HEK293 (cell line): ENCODE measurements at regions not wholly inside any gene's neighbourhood (a gene's known extent, or its start where the extent isn't known, plus 50 kb on each side); places are given as distances from the start of the nearest gene placed in this dataset.

Experiments
- CTCF ChIA-PET: fragments of 350-600 bp; formaldehyde crosslinking; extraction: SDS; loops from one replicate; lab custom pipeline; 2021; ENCODE audit warnings: antibody characterized with exemption; lab: Yijun Ruan, JAX
- POLR2A ChIA-PET: fragments of 300-600 bp; formaldehyde crosslinking; extraction: SDS; loops from one replicate; lab custom pipeline; 2020; ENCODE audit warnings: antibody characterized with exemption, inconsistent platforms; lab: Yijun Ruan, JAX
- H3K27ac ChIP-seq: fragments of 200-500 bp; sonication (Bioruptor generic); 2 replicates; pipeline ENCODE4 v1.5.1; 2014; ENCODE audit warnings: low read depth, low read length, control low read depth, inconsistent platforms; ENCODE audit errors: extremely low read depth
- H3K36me3 ChIP-seq, 2 experiments: fragments of 200-500 bp in 1 of 2; sonication (Bioruptor generic) in 1 of 2; 1 replicate in 1 of 2; 2 replicates in 1 of 2; pipeline ENCODE4 v1.5.1; 2014 to 2017; ENCODE audit warnings: inconsistent platforms in 2 of 2, low read length in 2 of 2; ENCODE audit not compliant: control insufficient read depth in 2 of 2, insufficient read depth in 1 of 2
- H3K4me1 ChIP-seq: fragments of 200-500 bp; sonication (Bioruptor generic); 2 replicates; pipeline ENCODE4 v1.5.1; 2014; ENCODE audit warnings: mild to moderate bottlenecking, low read length, inconsistent platforms; ENCODE audit not compliant: control insufficient read depth, insufficient read depth
- H3K4me3 ChIP-seq: 2 replicates; pipeline ENCODE4 v1.5.1; 2011; ENCODE audit warnings: low read depth, mild to moderate bottlenecking, control low read depth, low read length, moderate library complexity
- H3K9me3 ChIP-seq: fragments of 200-500 bp; sonication (Bioruptor generic); 2 replicates; pipeline ENCODE4 v1.5.1; 2014; ENCODE audit warnings: low read depth, low read length, inconsistent platforms; ENCODE audit not compliant: control insufficient read depth, insufficient read depth
- CTCF ChIP-seq: fragments of 450-650 bp; formaldehyde crosslinking; IDR thresholded peaks from 2 replicates; pipeline ENCODE4 v1.5.1; 2016; ENCODE audit warnings: missing biosample characterization, missing genetic modification characterization
- EGR2 ChIP-seq: fragments of 450-650 bp; formaldehyde crosslinking; IDR thresholded peaks from 2 replicates; pipeline ENCODE4 v1.5.1; 2016; ENCODE audit warnings: low read depth, missing biosample characterization, missing genetic modification characterization
- HIC1 ChIP-seq: fragments of 450-650 bp; formaldehyde crosslinking; IDR thresholded peaks from 2 replicates; pipeline ENCODE4 v1.5.1; 2016; ENCODE audit warnings: missing biosample characterization, missing genetic modification characterization
- OVOL3 ChIP-seq: fragments of 450-650 bp; formaldehyde crosslinking; IDR thresholded peaks from 2 replicates; pipeline ENCODE4 v1.5.1; 2016; ENCODE audit warnings: missing biosample characterization, missing genetic modification characterization
- PRDM6 ChIP-seq: fragments of 450-650 bp; formaldehyde crosslinking; IDR thresholded peaks from 2 replicates; pipeline ENCODE4 v1.5.1; 2017; ENCODE audit warnings: missing biosample characterization, missing genetic modification characterization
- ZBTB20 ChIP-seq: fragments of 450-650 bp; formaldehyde crosslinking; IDR thresholded peaks from 2 replicates; pipeline ENCODE4 v1.5.1; 2016; ENCODE audit warnings: missing biosample characterization, missing genetic modification characterization
- ZFHX2 ChIP-seq: fragments of 450-650 bp; formaldehyde crosslinking; conservative IDR thresholded peaks from 2 replicates; pipeline ENCODE4 v1.5.1; 2016; ENCODE audit warnings: missing biosample characterization, missing genetic modification characterization
- ZNF112 ChIP-seq: fragments of 450-650 bp; formaldehyde crosslinking; IDR thresholded peaks from 2 replicates; pipeline ENCODE4 v1.5.0; 2017; ENCODE audit warnings: missing biosample characterization, missing genetic modification characterization
- ZNF157 ChIP-seq: fragments of 450-650 bp; formaldehyde crosslinking; IDR thresholded peaks from 2 replicates; pipeline ENCODE4 v1.5.1; 2016; ENCODE audit warnings: missing biosample characterization, missing genetic modification characterization
- ZNF214 ChIP-seq: fragments of 450-650 bp; formaldehyde crosslinking; IDR thresholded peaks from 2 replicates; pipeline ENCODE4 v1.5.1; 2017; ENCODE audit warnings: missing biosample characterization, mild to moderate bottlenecking, missing genetic modification characterization, borderline replicate concordance
- ZNF280C ChIP-seq: fragments of 450-650 bp; formaldehyde crosslinking; IDR thresholded peaks from 2 replicates; pipeline ENCODE4 v1.5.1; 2016; ENCODE audit warnings: missing biosample characterization, missing genetic modification characterization
- ZNF324 ChIP-seq: fragments of 450-650 bp; formaldehyde crosslinking; IDR thresholded peaks from 2 replicates; pipeline ENCODE4 v1.5.1; 2016; ENCODE audit warnings: missing biosample characterization, missing genetic modification characterization
- ZNF37A ChIP-seq: fragments of 450-650 bp; IDR thresholded peaks from 2 replicates; pipeline ENCODE4 v1.5.1; 2018; ENCODE audit warnings: missing biosample characterization, missing genetic modification characterization
- ZNF416 ChIP-seq: fragments of 450-650 bp; formaldehyde crosslinking; IDR thresholded peaks from 2 replicates; pipeline ENCODE4 v1.5.1; 2016; ENCODE audit warnings: missing biosample characterization, missing genetic modification characterization
- ZNF621 ChIP-seq: fragments of 450-650 bp; formaldehyde crosslinking; IDR thresholded peaks from 2 replicates; pipeline ENCODE4 v1.5.1; 2017; ENCODE audit warnings: missing biosample characterization, missing genetic modification characterization
- ZNF639 ChIP-seq: fragments of 450-650 bp; formaldehyde crosslinking; IDR thresholded peaks from 2 replicates; pipeline ENCODE4 v1.5.1; 2016; ENCODE audit warnings: missing biosample characterization, missing genetic modification characterization
- ZNF664 ChIP-seq: fragments of 450-650 bp; formaldehyde crosslinking; IDR thresholded peaks from 2 replicates; pipeline ENCODE4 v1.5.1; 2016; ENCODE audit warnings: missing biosample characterization, missing genetic modification characterization
- ZNF707 ChIP-seq: fragments of 450-650 bp; formaldehyde crosslinking; IDR thresholded peaks from 2 replicates; pipeline ENCODE4 v1.5.1; 2016; ENCODE audit warnings: missing biosample characterization, missing genetic modification characterization
- ZNF777 ChIP-seq: fragments of 450-650 bp; formaldehyde crosslinking; IDR thresholded peaks from 2 replicates; pipeline ENCODE4 v1.5.1; 2017; ENCODE audit warnings: missing biosample characterization, missing genetic modification characterization, borderline replicate concordance
- ZSCAN5A ChIP-seq: fragments of 450-650 bp; formaldehyde crosslinking; IDR thresholded peaks from 2 replicates; pipeline ENCODE4 v1.5.1; 2016; ENCODE audit warnings: missing biosample characterization, missing genetic modification characterization

- TF ChIP-seq ZBTB20: no peak
- no peak for TF ChIP-seq ZNF664 (tag by site-specific recombination)
- no peak for TF ChIP-seq ZNF214 (tag by site-specific recombination)
- TF ChIP-seq EGR2 (tag by site-specific recombination): no peak
- TF ChIP-seq ZNF157 (tag by site-specific recombination): no peak
- no peak for TF ChIP-seq ZNF37A (tag by site-specific recombination)
- TF ChIP-seq ZFHX2 (tag by site-specific recombination): no peak
- no peak for TF ChIP-seq OVOL3 (tag by site-specific recombination)
- TF ChIP-seq CTCF: no peak
- no peak for TF ChIP-seq ZNF621 (tag by site-specific recombination)
- TF ChIP-seq ZNF280C (tag by site-specific recombination): no peak
- TF ChIP-seq ZNF416 (tag by site-specific recombination): no peak
- TF ChIP-seq ZNF777 (tag by site-specific recombination): no peak
- no peak for TF ChIP-seq ZSCAN5A (tag by site-specific recombination)
- TF ChIP-seq ZNF324 (tag by site-specific recombination): no peak
- no peak for TF ChIP-seq ZNF639 (tag by site-specific recombination)
Observed at GRCh38 chr17:73715769-73716168, 71.5 kb upstream of the SDK2 start (continued).

- TF ChIP-seq ZNF112 (tag by site-specific recombination) (no peak), HIC1 (no peak), ZNF707 (tag by site-specific recombination) (no peak), PRDM6 (tag by site-specific recombination) (no peak)
Observed at GRCh38 chr17:73717690-73718089, 73.4 kb upstream of the SDK2 start.

More at GRCh38 chr17:73717690-73718089, 73.4 kb upstream of the SDK2 start:
- ChIA-PET CTCF (interaction anchor here (0.6 to 1.7 kb wide), 5 partner anchors 8 to 986 kb away, joined by 3 to 8 read pairs (median 3); no protein-coding TSS in a partner anchor), POLR2A (no interaction called here)
- no peaks in the 10 kb centered on the region for H3K36me3 ChIP-seq
- H3K4me3 ChIP-seq: no peak overlapping the region
- H3K4me1 ChIP-seq: no peaks in the 10 kb centered on the region
- H3K27ac ChIP-seq: no peak overlapping the region
- H3K9me3 ChIP-seq: no peaks in the 10 kb centered on the region
